SK-N-SH (cell line): ENCODE measurements at regions not wholly inside any gene's neighbourhood (a gene's known extent, or its start where the extent isn't known, plus 50 kb on each side); places are given as distances from the start of the nearest gene placed in this dataset.

Experiments used
- CTCF ChIA-PET: fragments of 300-600, 350-600 bp; formaldehyde crosslinking; extraction: SDS; loops from one replicate; lab custom pipeline; 2021; lab: Yijun Ruan, JAX
- POLR2A ChIA-PET: fragments of 350-600 bp; sonication (Branson Sonifier 250); formaldehyde crosslinking; extraction: SDS; loops from one replicate; lab custom pipeline; 2020; ENCODE audit warnings: antibody characterized with exemption, inconsistent platforms; lab: Yijun Ruan, JAX
- DNase-seq: peaks from one replicate; pipeline ENCODE4 v3.0.0; 2012
- H2AFZ ChIP-seq: fragments of 200-600 bp; sonication (generic); 2 replicates; pipeline ENCODE4 v1.8.1; 2016; ENCODE audit warnings: antibody characterized with exemption, mild to moderate bottlenecking, low read depth
- H3F3A ChIP-seq: fragments of 200-600 bp; sonication (generic); replicated peaks from 2 replicates; pipeline ENCODE3; 2016; ENCODE audit warnings: antibody characterized with exemption, mild to moderate bottlenecking; ENCODE audit not compliant: insufficient read depth
- H3K27ac ChIP-seq, 2 experiments: fragments of 200-500 bp in 1 of 2; fragments of 200-600 bp in 1 of 2; sonication (Bioruptor generic) in 1 of 2; sonication (generic), shearing (Covaris generic) in 1 of 2; 2 replicates each; pipeline versions ENCODE4 v1.5.1 to v1.6.1; 2014 to 2016; ENCODE audit warnings: low read depth in 2 of 2, inconsistent platforms in 1 of 2, low read length in 1 of 2, mild to moderate bottlenecking in 1 of 2, mixed read lengths in 1 of 2
- H3K27me3 ChIP-seq: fragments of 200-600 bp; sonication (generic), shearing (Covaris generic); 2 replicates; pipeline ENCODE4 v1.6.1; 2016; ENCODE audit warnings: mixed run types; ENCODE audit not compliant: insufficient read depth
- H3K36me3 ChIP-seq, 2 experiments: fragments of 200-500 bp in 1 of 2; fragments of 200-600 bp in 1 of 2; sonication (Bioruptor generic) in 1 of 2; sonication (generic) in 1 of 2; replicated peaks in 1 of 2; 2 replicates each; pipeline versions ENCODE3 to v1.5.1; 2014 to 2016; ENCODE audit warnings: low read length in 1 of 2, mild to moderate bottlenecking in 1 of 2; ENCODE audit not compliant: insufficient read depth in 2 of 2, control insufficient read depth in 1 of 2
- H3K4me1 ChIP-seq, 2 experiments: fragments of 200-500 bp in 1 of 2; fragments of 200-600 bp in 1 of 2; sonication (Bioruptor generic) in 1 of 2; sonication (generic), shearing (Covaris generic) in 1 of 2; 2 replicates each; pipeline versions ENCODE4 v1.5.1 to v1.6.1; 2014 to 2016; ENCODE audit warnings: low read depth in 1 of 2, low read length in 1 of 2, mixed run types in 1 of 2; ENCODE audit not compliant: insufficient read depth in 2 of 2, control insufficient read depth in 1 of 2
- H3K4me2 ChIP-seq: fragments of 200-600 bp; sonication (generic), shearing (Covaris generic); 2 replicates; pipeline ENCODE4 v1.6.1; 2017; ENCODE audit warnings: mixed run types
- H3K4me3 ChIP-seq, 2 experiments: fragments of 200-500 bp in 1 of 2; fragments of 200-600 bp in 1 of 2; sonication (Bioruptor generic) in 1 of 2; sonication (generic), shearing (Covaris generic) in 1 of 2; 2 replicates each; pipeline versions ENCODE4 v1.5.1 to v1.8.1; 2014 to 2016; ENCODE audit warnings: low read depth in 2 of 2, inconsistent platforms in 1 of 2, low read length in 1 of 2, mild to moderate bottlenecking in 1 of 2, mixed read lengths in 1 of 2, moderate library complexity in 1 of 2
- H3K79me2 ChIP-seq: fragments of 200-600 bp; sonication (generic); 2 replicates; pipeline ENCODE4 v1.8.1; 2017; ENCODE audit warnings: mild to moderate bottlenecking; ENCODE audit not compliant: insufficient read depth
- H3K9ac ChIP-seq: fragments of 200-600 bp; sonication (generic); 2 replicates; pipeline ENCODE4 v1.6.1; 2017; ENCODE audit warnings: mixed run types
- H3K9me2 ChIP-seq: fragments of 200-600 bp; sonication (generic); 2 replicates; pipeline ENCODE4 v1.6.1; 2017; ENCODE audit warnings: mixed run types
- H3K9me3 ChIP-seq: fragments of 200-600 bp; sonication (generic); 2 replicates; pipeline ENCODE4 v1.6.1; 2017; ENCODE audit warnings: mixed run types, mild to moderate bottlenecking, moderate library complexity
- H4K20me1 ChIP-seq: fragments of 200-600 bp; sonication (generic); 2 replicates; pipeline ENCODE4 v1.6.1; 2017; ENCODE audit warnings: mild to moderate bottlenecking, mixed run types; ENCODE audit not compliant: insufficient read depth
- CHD2 ChIP-seq: fragments of 150-350 bp; IDR thresholded peaks from 2 replicates; pipeline ENCODE4 v1.6.1; 2018; ENCODE audit warnings: low read length; ENCODE audit not compliant: partially characterized antibody
- ELF1 ChIP-seq: IDR thresholded peaks from 2 replicates; pipeline ENCODE4 v1.4.0; 2012
- FOSL2 ChIP-seq: IDR thresholded peaks from 2 replicates; pipeline ENCODE4 v1.4.0; 2012; ENCODE audit warnings: low read depth, mild to moderate bottlenecking, moderate library complexity, borderline replicate concordance
- FOXJ3 ChIP-seq: sonication (generic); formaldehyde crosslinking; IDR thresholded peaks from 2 replicates; pipeline ENCODE4 v1.5.1; 2020; ENCODE audit warnings: mild to moderate bottlenecking, missing genetic modification reagents
- IRF3 ChIP-seq: fragments of 150-350 bp; IDR thresholded peaks from 2 replicates; pipeline ENCODE4 v1.6.1; 2016; ENCODE audit warnings: mild to moderate bottlenecking, low read depth, low read length
- JUND ChIP-seq: IDR thresholded peaks from 2 replicates; pipeline ENCODE4 v1.4.0; 2012
- NRF1 ChIP-seq: IDR thresholded peaks from 2 replicates; pipeline ENCODE4 v1.6.1; 2012; ENCODE audit warnings: low read depth, mild to moderate bottlenecking, low read length
- RXRA ChIP-seq: IDR thresholded peaks from 2 replicates; pipeline ENCODE4 v1.4.0; 2012; ENCODE audit warnings: low read depth, mild to moderate bottlenecking, borderline replicate concordance
- SIN3A ChIP-seq: IDR thresholded peaks from 2 replicates; pipeline ENCODE4 v1.6.1; 2012; ENCODE audit warnings: low read depth, mild to moderate bottlenecking, low read length, moderate library complexity, borderline replicate concordance
- SMC3 ChIP-seq: IDR thresholded peaks from 2 replicates; pipeline ENCODE4 v1.6.1; 2012; ENCODE audit warnings: low read depth, low read length, improper control_type of control experiment
- TEAD4 ChIP-seq: IDR thresholded peaks from 2 replicates; pipeline ENCODE4 v1.4.0; 2012; ENCODE audit warnings: mild to moderate bottlenecking, borderline replicate concordance; ENCODE audit not compliant: insufficient read depth
- WGBS: methylation state at CpG from one replicate; pipeline ENCODE4 v1.1.6; 2017; ENCODE audit warnings: low lambda C conversion rate; 5-methylcytosine and 5-hydroxymethylcytosine counted together
- TF ChIP-seq, protein P1 (sequence below): fragments of 200-600 bp; sonication (generic); IDR thresholded peaks from 2 replicates; pipeline ENCODE4 v1.6.1; 2017; ENCODE audit warnings: antibody characterized with exemption, mild to moderate bottlenecking, moderate library complexity
- TF ChIP-seq, protein P2 (sequence below): IDR thresholded peaks from 2 replicates; pipeline ENCODE4 v1.6.1; 2012; ENCODE audit warnings: mild to moderate bottlenecking, low read depth, low read length, moderate library complexity
- TF ChIP-seq, protein P3 (sequence below): IDR thresholded peaks from 2 replicates; pipeline ENCODE4; 2012
- TF ChIP-seq, protein P4 (sequence below): IDR thresholded peaks from 2 replicates; pipeline ENCODE4 v1.4.0; 2012; ENCODE audit warnings: low read depth
- TF ChIP-seq, protein P5 (sequence below): IDR thresholded peaks from 2 replicates; pipeline ENCODE4 v1.4.0; 2012; ENCODE audit warnings: low read depth, borderline replicate concordance

- H2AFZ ChIP-seq: no peak overlapping the region
- H3K27me3 ChIP-seq: no peaks in the 10 kb centered on the region
- no peak overlapping the region for H3K27ac ChIP-seq
- no peaks in the 10 kb centered on the region for H3F3A ChIP-seq
- TF ChIP-seq, protein P1, sequence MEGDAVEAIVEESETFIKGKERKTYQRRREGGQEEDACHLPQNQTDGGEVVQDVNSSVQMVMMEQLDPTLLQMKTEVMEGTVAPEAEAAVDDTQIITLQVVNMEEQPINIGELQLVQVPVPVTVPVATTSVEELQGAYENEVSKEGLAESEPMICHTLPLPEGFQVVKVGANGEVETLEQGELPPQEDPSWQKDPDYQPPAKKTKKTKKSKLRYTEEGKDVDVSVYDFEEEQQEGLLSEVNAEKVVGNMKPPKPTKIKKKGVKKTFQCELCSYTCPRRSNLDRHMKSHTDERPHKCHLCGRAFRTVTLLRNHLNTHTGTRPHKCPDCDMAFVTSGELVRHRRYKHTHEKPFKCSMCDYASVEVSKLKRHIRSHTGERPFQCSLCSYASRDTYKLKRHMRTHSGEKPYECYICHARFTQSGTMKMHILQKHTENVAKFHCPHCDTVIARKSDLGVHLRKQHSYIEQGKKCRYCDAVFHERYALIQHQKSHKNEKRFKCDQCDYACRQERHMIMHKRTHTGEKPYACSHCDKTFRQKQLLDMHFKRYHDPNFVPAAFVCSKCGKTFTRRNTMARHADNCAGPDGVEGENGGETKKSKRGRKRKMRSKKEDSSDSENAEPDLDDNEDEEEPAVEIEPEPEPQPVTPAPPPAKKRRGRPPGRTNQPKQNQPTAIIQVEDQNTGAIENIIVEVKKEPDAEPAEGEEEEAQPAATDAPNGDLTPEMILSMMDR: no peak
- no peak for TF ChIP-seq FOSL2
- TF ChIP-seq, protein P2, sequence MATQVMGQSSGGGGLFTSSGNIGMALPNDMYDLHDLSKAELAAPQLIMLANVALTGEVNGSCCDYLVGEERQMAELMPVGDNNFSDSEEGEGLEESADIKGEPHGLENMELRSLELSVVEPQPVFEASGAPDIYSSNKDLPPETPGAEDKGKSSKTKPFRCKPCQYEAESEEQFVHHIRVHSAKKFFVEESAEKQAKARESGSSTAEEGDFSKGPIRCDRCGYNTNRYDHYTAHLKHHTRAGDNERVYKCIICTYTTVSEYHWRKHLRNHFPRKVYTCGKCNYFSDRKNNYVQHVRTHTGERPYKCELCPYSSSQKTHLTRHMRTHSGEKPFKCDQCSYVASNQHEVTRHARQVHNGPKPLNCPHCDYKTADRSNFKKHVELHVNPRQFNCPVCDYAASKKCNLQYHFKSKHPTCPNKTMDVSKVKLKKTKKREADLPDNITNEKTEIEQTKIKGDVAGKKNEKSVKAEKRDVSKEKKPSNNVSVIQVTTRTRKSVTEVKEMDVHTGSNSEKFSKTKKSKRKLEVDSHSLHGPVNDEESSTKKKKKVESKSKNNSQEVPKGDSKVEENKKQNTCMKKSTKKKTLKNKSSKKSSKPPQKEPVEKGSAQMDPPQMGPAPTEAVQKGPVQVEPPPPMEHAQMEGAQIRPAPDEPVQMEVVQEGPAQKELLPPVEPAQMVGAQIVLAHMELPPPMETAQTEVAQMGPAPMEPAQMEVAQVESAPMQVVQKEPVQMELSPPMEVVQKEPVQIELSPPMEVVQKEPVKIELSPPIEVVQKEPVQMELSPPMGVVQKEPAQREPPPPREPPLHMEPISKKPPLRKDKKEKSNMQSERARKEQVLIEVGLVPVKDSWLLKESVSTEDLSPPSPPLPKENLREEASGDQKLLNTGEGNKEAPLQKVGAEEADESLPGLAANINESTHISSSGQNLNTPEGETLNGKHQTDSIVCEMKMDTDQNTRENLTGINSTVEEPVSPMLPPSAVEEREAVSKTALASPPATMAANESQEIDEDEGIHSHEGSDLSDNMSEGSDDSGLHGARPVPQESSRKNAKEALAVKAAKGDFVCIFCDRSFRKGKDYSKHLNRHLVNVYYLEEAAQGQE: no peak
- no peak overlapping the region for H3K9ac ChIP-seq
- no peaks in the 10 kb centered on the region for H3K9me3 ChIP-seq
- POLR2A ChIA-PET: no interaction called here
- H3K4me2 ChIP-seq: no peak overlapping the region
- H4K20me1 ChIP-seq: no peaks in the 10 kb centered on the region
- H3K4me1 ChIP-seq: no peaks in the 10 kb centered on the region
- WGBS: 38% methylated on average over 5 of the region's 5 CpGs
- H3K79me2 ChIP-seq: no peaks in the 10 kb centered on the region
- no peaks in the 10 kb centered on the region for H3K36me3 ChIP-seq
- CTCF ChIA-PET: no interaction called here
- no peak for DNase-seq
- no peak overlapping the region for H3K4me3 ChIP-seq
- H3K9me2 ChIP-seq: no peaks in the 10 kb centered on the region
These were observed 235.8 kb downstream of the HAPSTR1 start for GRCh38 chr16:9327253-9327652.

- no peak overlapping the region for H2AFZ ChIP-seq
- H3F3A ChIP-seq: no peaks in the 10 kb centered on the region
- TF ChIP-seq TEAD4 (no peak), CHD2 (no peak), RXRA (no peak), SIN3A (no peak), FOXJ3 (no peak), SMC3 (no peak), ELF1 (no peak), NRF1 (no peak), JUND (no peak), IRF3 (no peak)
- TF ChIP-seq, protein P3, sequence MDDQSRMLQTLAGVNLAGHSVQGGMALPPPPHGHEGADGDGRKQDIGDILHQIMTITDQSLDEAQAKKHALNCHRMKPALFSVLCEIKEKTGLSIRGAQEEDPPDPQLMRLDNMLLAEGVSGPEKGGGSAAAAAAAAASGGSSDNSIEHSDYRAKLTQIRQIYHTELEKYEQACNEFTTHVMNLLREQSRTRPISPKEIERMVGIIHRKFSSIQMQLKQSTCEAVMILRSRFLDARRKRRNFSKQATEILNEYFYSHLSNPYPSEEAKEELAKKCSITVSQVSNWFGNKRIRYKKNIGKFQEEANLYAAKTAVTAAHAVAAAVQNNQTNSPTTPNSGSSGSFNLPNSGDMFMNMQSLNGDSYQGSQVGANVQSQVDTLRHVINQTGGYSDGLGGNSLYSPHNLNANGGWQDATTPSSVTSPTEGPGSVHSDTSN: no peak
- TF ChIP-seq, protein P4, sequence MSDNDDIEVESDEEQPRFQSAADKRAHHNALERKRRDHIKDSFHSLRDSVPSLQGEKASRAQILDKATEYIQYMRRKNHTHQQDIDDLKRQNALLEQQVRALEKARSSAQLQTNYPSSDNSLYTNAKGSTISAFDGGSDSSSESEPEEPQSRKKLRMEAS: no peak
- TF ChIP-seq, protein P5, sequence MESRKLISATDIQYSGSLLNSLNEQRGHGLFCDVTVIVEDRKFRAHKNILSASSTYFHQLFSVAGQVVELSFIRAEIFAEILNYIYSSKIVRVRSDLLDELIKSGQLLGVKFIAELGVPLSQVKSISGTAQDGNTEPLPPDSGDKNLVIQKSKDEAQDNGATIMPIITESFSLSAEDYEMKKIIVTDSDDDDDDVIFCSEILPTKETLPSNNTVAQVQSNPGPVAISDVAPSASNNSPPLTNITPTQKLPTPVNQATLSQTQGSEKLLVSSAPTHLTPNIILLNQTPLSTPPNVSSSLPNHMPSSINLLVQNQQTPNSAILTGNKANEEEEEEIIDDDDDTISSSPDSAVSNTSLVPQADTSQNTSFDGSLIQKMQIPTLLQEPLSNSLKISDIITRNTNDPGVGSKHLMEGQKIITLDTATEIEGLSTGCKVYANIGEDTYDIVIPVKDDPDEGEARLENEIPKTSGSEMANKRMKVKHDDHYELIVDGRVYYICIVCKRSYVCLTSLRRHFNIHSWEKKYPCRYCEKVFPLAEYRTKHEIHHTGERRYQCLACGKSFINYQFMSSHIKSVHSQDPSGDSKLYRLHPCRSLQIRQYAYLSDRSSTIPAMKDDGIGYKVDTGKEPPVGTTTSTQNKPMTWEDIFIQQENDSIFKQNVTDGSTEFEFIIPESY: no peak
- no peak overlapping the region for H3K4me3 ChIP-seq
- ChIA-PET POLR2A (no interaction called here), CTCF (interaction anchor here (1.1 kb wide), 1 partner anchor 31 kb away, joined by 5 read pairs; no protein-coding TSS in a partner anchor)
- no peaks in the 10 kb centered on the region for H3K4me1 ChIP-seq
- H3K4me2 ChIP-seq: no peak overlapping the region
- H3K9ac ChIP-seq: no peak overlapping the region
- H3K9me3 ChIP-seq: no peaks in the 10 kb centered on the region
- no peaks in the 10 kb centered on the region for H3K36me3 ChIP-seq
- H3K27me3 ChIP-seq: no peaks in the 10 kb centered on the region
- no peaks in the 10 kb centered on the region for H3K9me2 ChIP-seq
- no peaks in the 10 kb centered on the region for H3K79me2 ChIP-seq
- DNase-seq: no peak
- no peak overlapping the region for H3K27ac ChIP-seq
- WGBS: 12% methylated on average over 4 of the region's 4 CpGs
- no peaks in the 10 kb centered on the region for H4K20me1 ChIP-seq
These were observed 237.0 kb downstream of the HAPSTR1 start for GRCh38 chr16:9328411-9328810.
